Astrocyte (in vitro differentiated cells and primary cell): ENCODE measurements at regions not wholly inside any gene's neighbourhood (a gene's known extent, or its start where the extent isn't known, plus 50 kb on each side); places are given as distances from the start of the nearest gene placed in this dataset.

Source experiments
- DNase-seq: peaks from one replicate; pipeline ENCODE4 v3.0.0-alpha.2; 2010; ENCODE audit warnings: low read depth
- FAIRE-seq: peaks from 2 replicates; lab custom pipeline; 2011; peaks lifted over from hg19 to GRCh38; lab: Jason Lieb, UNC
- H2AFZ ChIP-seq: 2 replicates; pipeline ENCODE4 v1.6.0; 2012; ENCODE audit warnings: low read depth, low read length, inconsistent platforms
- H3K27ac ChIP-seq: 2 replicates; pipeline ENCODE4 v1.5.1; 2011; ENCODE audit warnings: low read depth, low read length, inconsistent platforms
- H3K27me3 ChIP-seq: 2 replicates; pipeline ENCODE4 v1.6.0; 2011; ENCODE audit warnings: low read length, inconsistent platforms; ENCODE audit not compliant: insufficient read depth
- H3K36me3 ChIP-seq: 2 replicates; pipeline ENCODE4 v1.5.1; 2011; ENCODE audit warnings: low read length, inconsistent platforms; ENCODE audit not compliant: insufficient read depth
- H3K4me1 ChIP-seq: 2 replicates; pipeline ENCODE4 v1.5.1; 2011; ENCODE audit warnings: low read length, inconsistent platforms; ENCODE audit not compliant: insufficient read depth
- H3K4me2 ChIP-seq: 2 replicates; pipeline ENCODE4 v1.6.0; 2012; ENCODE audit warnings: low read length, inconsistent platforms
- H3K4me3 ChIP-seq: 2 replicates; pipeline ENCODE4 v1.5.1; 2011; ENCODE audit warnings: low read depth, mild to moderate bottlenecking, low read length, inconsistent platforms; ENCODE audit not compliant: insufficient read depth
- H3K79me2 ChIP-seq: 2 replicates; pipeline ENCODE4 v1.6.0; 2012; ENCODE audit warnings: mild to moderate bottlenecking, low read length, inconsistent platforms; ENCODE audit not compliant: insufficient read depth
- H3K9ac ChIP-seq: 2 replicates; pipeline ENCODE4 v1.6.0; 2012; ENCODE audit warnings: mild to moderate bottlenecking, low read length, inconsistent platforms
- H3K9me3 ChIP-seq: 2 replicates; pipeline ENCODE4 v1.5.1; 2012; ENCODE audit warnings: low read depth, mild to moderate bottlenecking, low read length, inconsistent platforms; ENCODE audit not compliant: insufficient read depth
- H4K20me1 ChIP-seq: 2 replicates; pipeline ENCODE4 v1.6.0; 2012; ENCODE audit warnings: low read length, inconsistent platforms; ENCODE audit not compliant: insufficient read depth
- H3K27ac Mint-ChIP-seq: one replicate; pipeline ENCODE4 v1.8.0; 2021; ENCODE audit warnings: mild to moderate bottlenecking, mixed read lengths; ENCODE audit not compliant: unreplicated experiment
- H3K27me3 Mint-ChIP-seq: one replicate; pipeline ENCODE4 v1.8.0; 2021; ENCODE audit warnings: low read depth, mixed read lengths; ENCODE audit not compliant: unreplicated experiment
- H3K36me3 Mint-ChIP-seq: one replicate; pipeline ENCODE4 v1.8.0; 2021; ENCODE audit warnings: low read depth, mixed read lengths; ENCODE audit not compliant: unreplicated experiment
- H3K4me1 Mint-ChIP-seq: one replicate; pipeline ENCODE4 v1.8.0; 2021; ENCODE audit warnings: low read depth, mixed read lengths; ENCODE audit not compliant: unreplicated experiment
- H3K4me3 Mint-ChIP-seq: one replicate; pipeline ENCODE4 v1.8.0; 2021; ENCODE audit warnings: mild to moderate bottlenecking, moderate library complexity, mixed read lengths; ENCODE audit not compliant: unreplicated experiment
- H3K9me3 Mint-ChIP-seq: one replicate; pipeline ENCODE4 v1.8.0; 2021; ENCODE audit warnings: mild to moderate bottlenecking, mixed read lengths; ENCODE audit not compliant: unreplicated experiment
- EZH2 ChIP-seq: IDR thresholded peaks from 2 replicates; pipeline ENCODE4 v1.6.1; 2012; ENCODE audit warnings: mild to moderate bottlenecking, low read length, inconsistent platforms; ENCODE audit not compliant: insufficient read depth
- TF ChIP-seq, protein P1 (sequence below): IDR thresholded peaks from 2 replicates; pipeline ENCODE4 v1.5.1; 2011; ENCODE audit warnings: low read depth, mild to moderate bottlenecking, inconsistent platforms, low read length, moderate library complexity; ENCODE audit not compliant: insufficient read depth

DNA sequence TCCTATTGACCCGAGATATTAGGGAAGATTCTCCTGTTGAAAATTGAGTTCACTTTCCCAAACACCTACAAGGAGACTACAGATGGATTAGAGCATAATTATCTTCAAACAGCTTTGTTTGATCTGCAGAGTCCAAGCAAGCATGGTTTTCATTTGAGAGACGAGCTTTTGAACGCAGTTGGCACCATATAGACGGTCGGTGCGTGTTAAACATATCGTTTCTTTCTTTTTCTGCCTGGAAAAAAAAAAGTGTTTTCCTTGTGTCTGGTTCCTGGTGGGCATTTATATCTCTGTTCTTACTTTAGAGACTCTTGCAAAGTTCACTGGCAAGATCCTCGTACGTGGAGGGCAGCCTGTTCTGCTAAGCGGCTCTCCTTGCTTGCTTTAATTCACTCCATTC, 248.9 kb downstream of the TMEM182 start:
- peaks cover 7% of the 10 kb centered on the region for H3K27me3 Mint-ChIP-seq
- no peak for FAIRE-seq
- no peak overlapping the region for H3K27ac Mint-ChIP-seq
- H3K9me3 Mint-ChIP-seq, result no peaks in the 10 kb centered on the region
- no peak overlapping the region for H3K4me2 ChIP-seq
- no peaks in the 10 kb centered on the region for H3K36me3 Mint-ChIP-seq
- H3K79me2 ChIP-seq, result no peaks in the 10 kb centered on the region
- no peaks in the 10 kb centered on the region for H4K20me1 ChIP-seq
- no peaks in the 10 kb centered on the region for H3K9me3 ChIP-seq
- DNase-seq, result no peak
- no peak overlapping the region for H3K4me3 Mint-ChIP-seq
- H3K27me3 ChIP-seq, result no peaks in the 10 kb centered on the region
- no peak for TF ChIP-seq EZH2
- TF ChIP-seq, protein P1, sequence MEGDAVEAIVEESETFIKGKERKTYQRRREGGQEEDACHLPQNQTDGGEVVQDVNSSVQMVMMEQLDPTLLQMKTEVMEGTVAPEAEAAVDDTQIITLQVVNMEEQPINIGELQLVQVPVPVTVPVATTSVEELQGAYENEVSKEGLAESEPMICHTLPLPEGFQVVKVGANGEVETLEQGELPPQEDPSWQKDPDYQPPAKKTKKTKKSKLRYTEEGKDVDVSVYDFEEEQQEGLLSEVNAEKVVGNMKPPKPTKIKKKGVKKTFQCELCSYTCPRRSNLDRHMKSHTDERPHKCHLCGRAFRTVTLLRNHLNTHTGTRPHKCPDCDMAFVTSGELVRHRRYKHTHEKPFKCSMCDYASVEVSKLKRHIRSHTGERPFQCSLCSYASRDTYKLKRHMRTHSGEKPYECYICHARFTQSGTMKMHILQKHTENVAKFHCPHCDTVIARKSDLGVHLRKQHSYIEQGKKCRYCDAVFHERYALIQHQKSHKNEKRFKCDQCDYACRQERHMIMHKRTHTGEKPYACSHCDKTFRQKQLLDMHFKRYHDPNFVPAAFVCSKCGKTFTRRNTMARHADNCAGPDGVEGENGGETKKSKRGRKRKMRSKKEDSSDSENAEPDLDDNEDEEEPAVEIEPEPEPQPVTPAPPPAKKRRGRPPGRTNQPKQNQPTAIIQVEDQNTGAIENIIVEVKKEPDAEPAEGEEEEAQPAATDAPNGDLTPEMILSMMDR, result no peak
- no peak overlapping the region for H2AFZ ChIP-seq
- H3K4me1 ChIP-seq, result no peaks in the 10 kb centered on the region
- H3K9ac ChIP-seq, result no peak overlapping the region
- no peaks in the 10 kb centered on the region for H3K4me1 Mint-ChIP-seq
- H3K27ac ChIP-seq, result no peak overlapping the region
- no peak overlapping the region for H3K4me3 ChIP-seq
- no peaks in the 10 kb centered on the region for H3K36me3 ChIP-seq

GRCh38 chr2:103012590-103012989, 250.8 kb downstream of the TMEM182 start:
- Histone ChIP-seq H3K27me3 (no peaks in the 10 kb centered on the region), H4K20me1 (no peaks in the 10 kb centered on the region), H3K4me2 (no peak overlapping the region), H3K9ac (no peak overlapping the region), H3K4me1 (no peaks in the 10 kb centered on the region), H2AFZ (no peak overlapping the region), H3K27ac (no peak overlapping the region), H3K36me3 (no peaks in the 10 kb centered on the region), H3K4me3 (no peak overlapping the region), H3K9me3 (no peaks in the 10 kb centered on the region), H3K79me2 (no peaks in the 10 kb centered on the region)
- H3K9me3 Mint-ChIP-seq, result no peaks in the 10 kb centered on the region
- no peak overlapping the region for H3K27ac Mint-ChIP-seq
- H3K36me3 Mint-ChIP-seq, result no peaks in the 10 kb centered on the region
- no peaks in the 10 kb centered on the region for H3K4me1 Mint-ChIP-seq
- TF ChIP-seq, protein P1, result no peak
- no peak for TF ChIP-seq EZH2
- no peak for FAIRE-seq
- no peak overlapping the region for H3K4me3 Mint-ChIP-seq
- no peak for DNase-seq
- H3K27me3 Mint-ChIP-seq, result peaks cover 7% of the 10 kb centered on the region

GRCh38 chr2:103025056-103025455, 263.2 kb downstream of the TMEM182 start:
- H3K36me3 ChIP-seq, result no peaks in the 10 kb centered on the region
- Mint-ChIP-seq H3K27me3 (no peaks in the 10 kb centered on the region), H3K4me1 (no peaks in the 10 kb centered on the region), H3K4me3 (no peak overlapping the region), H3K36me3 (no peaks in the 10 kb centered on the region), H3K9me3 (no peaks in the 10 kb centered on the region), H3K27ac (no peak overlapping the region)
- H3K79me2 ChIP-seq, result no peaks in the 10 kb centered on the region
- H2AFZ ChIP-seq, result no peak overlapping the region
- H3K9me3 ChIP-seq, result no peaks in the 10 kb centered on the region
- H3K4me2 ChIP-seq, result no peak overlapping the region
- H4K20me1 ChIP-seq, result no peaks in the 10 kb centered on the region
- H3K4me1 ChIP-seq, result no peaks in the 10 kb centered on the region
- no peak overlapping the region for H3K4me3 ChIP-seq
- DNase-seq (no peak), FAIRE-seq (no peak)
- H3K27ac ChIP-seq, result no peak overlapping the region
- H3K27me3 ChIP-seq, result no peaks in the 10 kb centered on the region
- no peak overlapping the region for H3K9ac ChIP-seq
- no peak for TF ChIP-seq EZH2
- TF ChIP-seq, protein P1, result no peak
